GM23338 (cell line): ENCODE measurements at regions not wholly inside any gene's neighbourhood (a gene's known extent, or its start where the extent isn't known, plus 50 kb on each side); places are given as distances from the start of the nearest gene placed in this dataset.

ENCODE experiments used
- EZH2 ChIP-seq: fragments of 200-600 bp; sonication (generic); IDR thresholded peaks from one replicate; pipeline ENCODE4 v1.8.0; 2017; ENCODE audit warnings: antibody characterized with exemption, mild to moderate bottlenecking, low read depth; ENCODE audit not compliant: unreplicated experiment
- EZH2phosphoT487 ChIP-seq: fragments of 200-600 bp; sonication (generic); IDR thresholded peaks from one replicate; pipeline ENCODE4 v1.8.1; 2018; ENCODE audit warnings: antibody characterized with exemption; ENCODE audit not compliant: unreplicated experiment
- JUNB ChIP-seq: IDR thresholded peaks from one replicate; pipeline ENCODE4 v1.6.1; 2016; ENCODE audit warnings: antibody characterized with exemption; ENCODE audit not compliant: unreplicated experiment
- POLR2AphosphoS5 ChIP-seq: IDR thresholded peaks from 2 replicates; pipeline ENCODE4 v1.6.1; 2016; ENCODE audit warnings: antibody characterized with exemption, low read depth
- TF ChIP-seq, protein P1 (sequence below), 2 experiments: fragments of 200-600 bp in 1 of 2; sonication (generic) in 1 of 2; conservative IDR thresholded peaks; 2 replicates each; pipeline versions ENCODE4 v1.5.1 to v1.6.1; 2016 to 2017; ENCODE audit warnings: antibody characterized with exemption in 2 of 2, low read depth in 2 of 2, mild to moderate bottlenecking in 2 of 2, moderate library complexity in 1 of 2
- TF ChIP-seq, protein P2 (sequence below): IDR thresholded peaks from one replicate; pipeline ENCODE4 v1.6.1; 2018; ENCODE audit warnings: antibody characterized with exemption; ENCODE audit not compliant: unreplicated experiment
- TF ChIP-seq, protein P3 (sequence below): fragments of 250-450 bp; sonication (Bioruptor Pico); IDR thresholded peaks from 2 replicates; pipeline ENCODE4 v1.5.0; 2020; ENCODE audit warnings: mild to moderate bottlenecking, moderate library complexity

DNA sequence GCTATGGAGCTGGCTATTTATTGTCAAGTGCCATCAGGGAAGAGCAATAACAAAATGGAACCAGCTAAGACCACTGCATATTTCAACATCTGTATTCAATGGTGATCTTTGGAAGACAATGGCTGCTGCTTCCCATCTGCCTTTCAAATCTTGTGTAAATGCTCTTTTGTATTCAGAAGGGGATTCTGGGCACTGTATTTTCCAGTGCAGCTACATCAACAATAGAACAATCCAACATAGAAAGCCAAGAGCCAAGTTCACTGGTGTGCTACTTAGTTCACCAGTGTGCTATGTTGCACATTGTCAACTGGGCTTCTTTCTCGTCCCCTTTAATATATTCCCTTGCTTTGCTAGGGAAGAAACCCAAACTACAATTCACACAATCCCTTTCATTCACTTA is 128.8 kb upstream of the OR4E1 start:
- TF ChIP-seq EZH2: no peak
- TF ChIP-seq, protein P1, sequence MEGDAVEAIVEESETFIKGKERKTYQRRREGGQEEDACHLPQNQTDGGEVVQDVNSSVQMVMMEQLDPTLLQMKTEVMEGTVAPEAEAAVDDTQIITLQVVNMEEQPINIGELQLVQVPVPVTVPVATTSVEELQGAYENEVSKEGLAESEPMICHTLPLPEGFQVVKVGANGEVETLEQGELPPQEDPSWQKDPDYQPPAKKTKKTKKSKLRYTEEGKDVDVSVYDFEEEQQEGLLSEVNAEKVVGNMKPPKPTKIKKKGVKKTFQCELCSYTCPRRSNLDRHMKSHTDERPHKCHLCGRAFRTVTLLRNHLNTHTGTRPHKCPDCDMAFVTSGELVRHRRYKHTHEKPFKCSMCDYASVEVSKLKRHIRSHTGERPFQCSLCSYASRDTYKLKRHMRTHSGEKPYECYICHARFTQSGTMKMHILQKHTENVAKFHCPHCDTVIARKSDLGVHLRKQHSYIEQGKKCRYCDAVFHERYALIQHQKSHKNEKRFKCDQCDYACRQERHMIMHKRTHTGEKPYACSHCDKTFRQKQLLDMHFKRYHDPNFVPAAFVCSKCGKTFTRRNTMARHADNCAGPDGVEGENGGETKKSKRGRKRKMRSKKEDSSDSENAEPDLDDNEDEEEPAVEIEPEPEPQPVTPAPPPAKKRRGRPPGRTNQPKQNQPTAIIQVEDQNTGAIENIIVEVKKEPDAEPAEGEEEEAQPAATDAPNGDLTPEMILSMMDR (conservative IDR thresholded peaks at IDR 0.05; ENCODE audit: low read depth in 2 of 2): no peak
- no peak for TF ChIP-seq POLR2AphosphoS5
- no peak for TF ChIP-seq JUNB
- TF ChIP-seq EZH2phosphoT487: no peak
- TF ChIP-seq, protein P2, sequence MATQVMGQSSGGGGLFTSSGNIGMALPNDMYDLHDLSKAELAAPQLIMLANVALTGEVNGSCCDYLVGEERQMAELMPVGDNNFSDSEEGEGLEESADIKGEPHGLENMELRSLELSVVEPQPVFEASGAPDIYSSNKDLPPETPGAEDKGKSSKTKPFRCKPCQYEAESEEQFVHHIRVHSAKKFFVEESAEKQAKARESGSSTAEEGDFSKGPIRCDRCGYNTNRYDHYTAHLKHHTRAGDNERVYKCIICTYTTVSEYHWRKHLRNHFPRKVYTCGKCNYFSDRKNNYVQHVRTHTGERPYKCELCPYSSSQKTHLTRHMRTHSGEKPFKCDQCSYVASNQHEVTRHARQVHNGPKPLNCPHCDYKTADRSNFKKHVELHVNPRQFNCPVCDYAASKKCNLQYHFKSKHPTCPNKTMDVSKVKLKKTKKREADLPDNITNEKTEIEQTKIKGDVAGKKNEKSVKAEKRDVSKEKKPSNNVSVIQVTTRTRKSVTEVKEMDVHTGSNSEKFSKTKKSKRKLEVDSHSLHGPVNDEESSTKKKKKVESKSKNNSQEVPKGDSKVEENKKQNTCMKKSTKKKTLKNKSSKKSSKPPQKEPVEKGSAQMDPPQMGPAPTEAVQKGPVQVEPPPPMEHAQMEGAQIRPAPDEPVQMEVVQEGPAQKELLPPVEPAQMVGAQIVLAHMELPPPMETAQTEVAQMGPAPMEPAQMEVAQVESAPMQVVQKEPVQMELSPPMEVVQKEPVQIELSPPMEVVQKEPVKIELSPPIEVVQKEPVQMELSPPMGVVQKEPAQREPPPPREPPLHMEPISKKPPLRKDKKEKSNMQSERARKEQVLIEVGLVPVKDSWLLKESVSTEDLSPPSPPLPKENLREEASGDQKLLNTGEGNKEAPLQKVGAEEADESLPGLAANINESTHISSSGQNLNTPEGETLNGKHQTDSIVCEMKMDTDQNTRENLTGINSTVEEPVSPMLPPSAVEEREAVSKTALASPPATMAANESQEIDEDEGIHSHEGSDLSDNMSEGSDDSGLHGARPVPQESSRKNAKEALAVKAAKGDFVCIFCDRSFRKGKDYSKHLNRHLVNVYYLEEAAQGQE: no peak
- TF ChIP-seq, protein P3, sequence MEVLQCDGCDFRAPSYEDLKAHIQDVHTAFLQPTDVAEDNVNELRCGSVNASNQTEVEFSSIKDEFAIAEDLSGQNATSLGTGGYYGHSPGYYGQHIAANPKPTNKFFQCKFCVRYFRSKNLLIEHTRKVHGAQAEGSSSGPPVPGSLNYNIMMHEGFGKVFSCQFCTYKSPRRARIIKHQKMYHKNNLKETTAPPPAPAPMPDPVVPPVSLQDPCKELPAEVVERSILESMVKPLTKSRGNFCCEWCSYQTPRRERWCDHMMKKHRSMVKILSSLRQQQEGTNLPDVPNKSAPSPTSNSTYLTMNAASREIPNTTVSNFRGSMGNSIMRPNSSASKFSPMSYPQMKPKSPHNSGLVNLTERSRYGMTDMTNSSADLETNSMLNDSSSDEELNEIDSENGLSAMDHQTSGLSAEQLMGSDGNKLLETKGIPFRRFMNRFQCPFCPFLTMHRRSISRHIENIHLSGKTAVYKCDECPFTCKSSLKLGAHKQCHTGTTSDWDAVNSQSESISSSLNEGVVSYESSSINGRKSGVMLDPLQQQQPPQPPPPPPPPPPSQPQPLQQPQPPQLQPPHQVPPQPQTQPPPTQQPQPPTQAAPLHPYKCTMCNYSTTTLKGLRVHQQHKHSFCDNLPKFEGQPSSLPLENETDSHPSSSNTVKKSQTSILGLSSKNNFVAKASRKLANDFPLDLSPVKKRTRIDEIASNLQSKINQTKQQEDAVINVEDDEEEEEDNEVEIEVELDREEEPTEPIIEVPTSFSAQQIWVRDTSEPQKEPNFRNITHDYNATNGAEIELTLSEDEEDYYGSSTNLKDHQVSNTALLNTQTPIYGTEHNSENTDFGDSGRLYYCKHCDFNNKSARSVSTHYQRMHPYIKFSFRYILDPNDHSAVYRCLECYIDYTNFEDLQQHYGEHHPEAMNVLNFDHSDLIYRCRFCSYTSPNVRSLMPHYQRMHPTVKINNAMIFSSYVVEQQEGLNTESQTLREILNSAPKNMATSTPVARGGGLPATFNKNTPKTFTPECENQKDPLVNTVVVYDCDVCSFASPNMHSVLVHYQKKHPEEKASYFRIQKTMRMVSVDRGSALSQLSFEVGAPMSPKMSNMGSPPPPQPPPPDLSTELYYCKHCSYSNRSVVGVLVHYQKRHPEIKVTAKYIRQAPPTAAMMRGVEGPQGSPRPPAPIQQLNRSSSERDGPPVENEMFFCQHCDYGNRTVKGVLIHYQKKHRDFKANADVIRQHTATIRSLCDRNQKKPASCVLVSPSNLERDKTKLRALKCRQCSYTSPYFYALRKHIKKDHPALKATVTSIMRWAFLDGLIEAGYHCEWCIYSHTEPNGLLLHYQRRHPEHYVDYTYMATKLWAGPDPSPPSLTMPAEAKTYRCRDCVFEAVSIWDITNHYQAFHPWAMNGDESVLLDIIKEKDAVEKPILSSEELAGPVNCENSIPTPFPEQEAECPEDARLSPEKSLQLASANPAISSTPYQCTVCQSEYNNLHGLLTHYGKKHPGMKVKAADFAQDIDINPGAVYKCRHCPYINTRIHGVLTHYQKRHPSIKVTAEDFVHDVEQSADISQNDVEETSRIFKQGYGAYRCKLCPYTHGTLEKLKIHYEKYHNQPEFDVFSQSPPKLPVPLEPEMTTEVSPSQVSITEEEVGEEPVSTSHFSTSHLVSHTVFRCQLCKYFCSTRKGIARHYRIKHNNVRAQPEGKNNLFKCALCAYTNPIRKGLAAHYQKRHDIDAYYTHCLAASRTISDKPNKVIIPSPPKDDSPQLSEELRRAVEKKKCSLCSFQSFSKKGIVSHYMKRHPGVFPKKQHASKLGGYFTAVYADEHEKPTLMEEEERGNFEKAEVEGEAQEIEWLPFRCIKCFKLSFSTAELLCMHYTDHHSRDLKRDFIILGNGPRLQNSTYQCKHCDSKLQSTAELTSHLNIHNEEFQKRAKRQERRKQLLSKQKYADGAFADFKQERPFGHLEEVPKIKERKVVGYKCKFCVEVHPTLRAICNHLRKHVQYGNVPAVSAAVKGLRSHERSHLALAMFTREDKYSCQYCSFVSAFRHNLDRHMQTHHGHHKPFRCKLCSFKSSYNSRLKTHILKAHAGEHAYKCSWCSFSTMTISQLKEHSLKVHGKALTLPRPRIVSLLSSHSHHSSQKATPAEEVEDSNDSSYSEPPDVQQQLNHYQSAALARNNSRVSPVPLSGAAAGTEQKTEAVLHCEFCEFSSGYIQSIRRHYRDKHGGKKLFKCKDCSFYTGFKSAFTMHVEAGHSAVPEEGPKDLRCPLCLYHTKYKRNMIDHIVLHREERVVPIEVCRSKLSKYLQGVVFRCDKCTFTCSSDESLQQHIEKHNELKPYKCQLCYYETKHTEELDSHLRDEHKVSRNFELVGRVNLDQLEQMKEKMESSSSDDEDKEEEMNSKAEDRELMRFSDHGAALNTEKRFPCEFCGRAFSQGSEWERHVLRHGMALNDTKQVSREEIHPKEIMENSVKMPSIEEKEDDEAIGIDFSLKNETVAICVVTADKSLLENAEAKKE (CRISPR knock-in tag): no peak
